HG03575 (cell line): ENCODE measurements at regions not wholly inside any gene's neighbourhood (a gene's known extent, or its start where the extent isn't known, plus 50 kb on each side); places are given as distances from the start of the nearest gene placed in this dataset.
"Not testable (repeated sequence)": the region's sequence is repeated elsewhere in the genome, so short reads cannot be mapped to it uniquely, and the experiment has no call there.

Experiments
- ATAC-seq: cut with Tn5 transposase; IDR thresholded peaks from one replicate; pipeline ENCODE4 v1.9.1; 2021; ENCODE audit not compliant: unreplicated experiment, insufficient number of reproducible peaks, low FRiP score; ENCODE audit errors: extremely low read depth

DNA sequence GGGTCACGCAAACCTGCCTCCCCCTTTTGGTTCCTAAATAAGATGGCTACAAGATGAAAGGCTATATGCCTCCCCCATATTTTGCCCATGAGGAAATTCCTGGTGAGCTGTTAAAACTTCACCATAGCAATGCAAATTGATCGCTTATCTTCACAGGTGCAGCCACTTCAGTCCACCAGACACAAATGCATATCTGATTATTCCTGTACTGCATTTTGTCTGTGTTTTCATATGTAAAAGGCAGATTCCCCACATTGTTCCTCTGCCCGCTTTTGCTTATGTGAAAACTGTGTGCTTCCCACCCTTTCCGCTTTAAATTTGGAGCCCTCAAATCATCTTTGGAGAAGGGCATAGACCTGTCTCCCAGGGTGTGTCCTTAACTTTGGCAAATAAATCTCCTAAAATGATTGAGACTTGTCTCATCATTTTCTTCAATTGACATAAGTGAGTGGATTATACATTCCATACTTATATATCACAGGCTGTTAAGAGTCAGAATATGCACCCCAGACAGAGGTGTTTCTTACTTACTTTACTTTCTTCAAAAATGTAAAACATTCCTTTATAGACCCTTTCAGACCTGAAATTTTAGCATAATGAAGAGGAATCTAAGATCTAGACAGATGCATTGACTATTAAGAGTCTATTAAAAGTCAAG, 116.4 kb downstream of the CASP12 start:
- ATAC-seq, result no peak

DNA sequence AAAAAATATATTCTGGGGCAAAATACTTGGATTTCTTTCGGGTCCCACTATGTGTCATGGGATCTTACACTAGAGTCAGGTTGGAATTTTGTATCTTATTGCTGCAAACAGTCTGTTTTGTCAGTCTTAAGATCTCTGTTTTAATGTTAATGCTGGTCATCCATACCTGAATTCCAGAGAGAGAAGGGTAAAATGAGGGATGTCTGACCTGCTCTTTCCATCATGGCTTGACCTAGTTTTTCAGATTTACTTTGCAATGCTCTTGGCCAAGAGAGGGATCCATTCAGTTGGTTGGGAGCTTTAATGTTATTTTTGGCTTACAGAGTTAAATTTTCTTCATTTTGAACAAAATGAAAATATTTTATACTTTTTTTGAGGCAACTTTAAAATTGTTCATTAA, 117.2 kb downstream of the CASP12 start:
- ATAC-seq, result no peak

DNA sequence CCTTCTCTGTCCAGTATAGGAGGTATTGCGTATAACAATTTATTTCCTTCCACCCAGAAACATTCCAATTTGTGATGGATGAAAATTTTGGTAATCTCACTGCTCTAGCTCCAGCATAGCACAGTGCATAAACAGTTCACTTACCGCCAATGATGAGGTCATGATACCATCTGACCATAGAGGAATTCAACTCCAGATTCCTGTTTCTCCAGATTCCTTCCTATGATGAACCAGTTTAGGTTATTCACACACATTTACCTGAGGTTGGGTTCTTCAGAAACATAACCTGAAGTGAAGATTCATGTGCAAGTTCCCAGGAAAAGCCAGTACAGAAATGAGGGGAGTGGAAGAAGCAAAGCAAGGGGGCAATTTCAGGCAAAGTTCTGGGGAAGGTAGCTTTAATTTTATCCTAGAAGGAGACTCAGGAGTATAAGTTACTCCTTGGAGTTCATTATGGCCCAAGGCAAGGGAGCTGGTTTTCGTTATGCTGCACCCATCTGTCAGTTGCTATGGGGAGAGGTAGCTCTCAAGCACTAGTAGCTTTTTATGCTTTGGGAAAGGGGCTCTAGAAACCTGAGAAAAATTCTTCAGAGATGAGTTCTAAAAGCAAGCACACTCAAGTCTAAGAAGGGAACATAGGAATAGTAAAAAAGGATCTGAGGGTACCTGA, 121.6 kb downstream of the CASP12 start:
- ATAC-seq, result no peak

DNA sequence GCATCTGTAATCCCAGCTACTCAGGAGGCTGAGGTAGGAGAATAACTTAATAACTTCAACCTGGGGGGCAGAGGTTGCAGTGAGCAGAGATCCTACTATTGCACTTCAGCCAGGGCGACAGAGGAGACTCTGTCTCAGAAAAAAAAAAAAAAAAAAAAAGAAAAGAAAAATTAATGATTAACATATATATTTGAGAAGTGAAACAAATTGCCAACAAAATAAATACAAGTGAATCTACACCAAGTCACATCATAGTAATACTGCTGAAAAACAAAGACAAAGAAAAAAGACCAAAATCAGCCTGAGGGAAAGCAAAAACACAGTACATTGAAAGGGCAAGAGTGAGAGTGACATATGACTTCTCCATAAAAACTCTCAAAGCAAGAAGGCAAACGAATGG, 123.7 kb downstream of the CASP12 start:
- no peak for ATAC-seq

DNA sequence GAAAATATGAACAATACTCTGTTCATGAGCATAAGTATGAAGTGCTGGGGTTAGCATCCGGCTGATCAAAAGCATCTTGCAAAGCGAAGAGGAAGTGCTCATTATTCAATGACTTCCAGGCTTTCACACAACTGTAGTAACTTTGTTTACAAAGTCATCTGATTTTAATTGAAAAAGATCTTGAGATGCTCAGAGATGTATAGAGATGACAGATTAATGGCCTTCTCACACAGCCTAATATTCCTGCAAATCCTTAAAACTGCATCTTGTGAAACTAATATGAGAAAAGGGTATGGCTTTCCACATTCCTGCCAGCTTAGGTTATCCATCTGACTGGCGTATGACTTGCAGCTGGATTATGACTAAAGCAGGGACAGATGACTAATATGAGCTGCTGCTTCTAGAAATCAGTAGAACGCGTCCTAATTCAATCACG, 125.4 kb downstream of the CASP12 start:
- ATAC-seq, result no peak

DNA sequence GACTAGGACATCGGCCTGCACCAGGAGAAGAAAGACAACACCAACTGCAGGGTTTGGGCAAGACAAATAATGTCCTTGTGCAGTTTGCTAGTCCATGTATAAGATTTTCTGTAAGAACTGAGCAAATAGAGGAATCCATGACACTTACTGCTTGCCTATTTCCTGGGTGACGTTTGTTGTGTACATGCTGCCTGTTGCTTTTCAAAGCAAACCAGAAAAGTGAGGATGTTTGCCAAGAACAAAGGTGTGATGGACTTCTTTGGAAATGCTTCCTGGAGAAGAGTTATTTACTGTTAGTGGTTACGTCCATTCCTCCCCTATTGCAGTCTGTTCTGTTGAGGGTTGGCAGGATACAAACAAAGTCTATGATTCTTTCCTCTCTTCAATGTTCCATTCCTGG, 126.5 kb downstream of the CASP12 start:
- ATAC-seq, result no peak

DNA sequence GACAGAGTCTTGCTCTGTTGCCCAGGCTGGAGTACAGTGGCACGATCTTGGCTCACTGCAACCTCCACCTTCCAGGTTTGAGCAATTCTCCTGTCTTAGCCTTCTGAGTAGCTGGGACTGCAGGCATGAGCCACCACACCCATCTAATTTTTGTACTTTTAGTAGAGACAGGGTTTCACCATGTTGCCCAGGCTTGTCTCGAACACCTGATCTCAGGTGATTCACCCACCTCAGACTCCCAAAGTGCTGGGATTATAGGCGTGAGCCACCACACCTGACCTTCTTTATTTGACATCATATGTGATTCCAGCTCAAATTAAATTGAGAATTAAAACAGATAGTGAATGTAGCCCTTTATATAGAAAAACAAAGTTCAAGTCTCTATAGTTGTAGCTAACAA, 127.2 kb downstream of the CASP12 start:
- ATAC-seq, result not testable (repeated sequence)

DNA sequence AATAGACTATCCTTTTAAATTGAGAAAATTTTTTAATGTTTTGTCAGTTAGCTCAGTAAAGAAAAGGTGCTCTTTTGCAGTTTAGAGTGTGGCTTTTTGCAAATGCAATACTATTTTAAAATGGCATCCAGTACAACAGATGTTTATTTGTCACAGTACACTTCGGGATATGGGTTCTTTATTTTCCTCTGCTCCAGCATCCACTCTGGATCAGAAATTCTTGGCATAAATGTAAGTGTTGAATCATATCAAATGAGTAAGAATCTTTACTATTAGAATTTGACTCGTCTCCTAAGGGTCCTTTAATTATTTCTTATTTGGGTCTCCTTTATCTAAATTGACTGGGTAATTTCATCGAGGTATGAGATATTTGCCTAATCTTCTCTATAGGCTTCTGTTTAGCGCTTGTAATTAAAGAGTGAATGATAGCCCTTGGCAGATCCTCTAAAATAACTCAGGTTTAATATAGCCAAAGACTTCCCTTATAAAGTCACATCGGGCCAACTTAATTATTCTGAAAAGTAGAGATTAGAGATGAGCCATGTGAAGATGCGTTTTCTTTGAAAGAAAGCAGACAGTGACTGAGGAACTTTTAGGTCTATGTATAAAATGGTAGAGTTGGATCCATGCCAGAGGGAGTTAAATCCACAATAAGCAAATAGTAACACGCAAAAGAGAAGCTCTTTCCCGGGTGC, 132.7 kb downstream of the CASP12 start:
- ATAC-seq, result no peak

DNA sequence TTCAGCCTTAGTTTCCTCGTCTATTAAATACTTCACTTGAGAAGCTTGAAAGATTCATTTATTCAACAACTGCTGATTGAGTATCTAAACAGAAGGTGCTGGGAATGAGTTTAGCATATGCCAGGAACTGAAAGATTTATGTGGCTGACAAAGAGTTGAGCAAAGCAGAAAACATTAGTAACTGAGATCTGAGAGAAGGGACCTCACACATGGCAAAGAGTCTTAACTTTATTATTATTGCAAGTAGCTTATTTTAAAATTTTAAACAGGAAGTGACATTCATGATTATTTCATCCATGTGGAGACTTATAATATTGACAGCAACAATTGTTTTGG, 133.6 kb downstream of the CASP12 start:
- no peak for ATAC-seq

DNA sequence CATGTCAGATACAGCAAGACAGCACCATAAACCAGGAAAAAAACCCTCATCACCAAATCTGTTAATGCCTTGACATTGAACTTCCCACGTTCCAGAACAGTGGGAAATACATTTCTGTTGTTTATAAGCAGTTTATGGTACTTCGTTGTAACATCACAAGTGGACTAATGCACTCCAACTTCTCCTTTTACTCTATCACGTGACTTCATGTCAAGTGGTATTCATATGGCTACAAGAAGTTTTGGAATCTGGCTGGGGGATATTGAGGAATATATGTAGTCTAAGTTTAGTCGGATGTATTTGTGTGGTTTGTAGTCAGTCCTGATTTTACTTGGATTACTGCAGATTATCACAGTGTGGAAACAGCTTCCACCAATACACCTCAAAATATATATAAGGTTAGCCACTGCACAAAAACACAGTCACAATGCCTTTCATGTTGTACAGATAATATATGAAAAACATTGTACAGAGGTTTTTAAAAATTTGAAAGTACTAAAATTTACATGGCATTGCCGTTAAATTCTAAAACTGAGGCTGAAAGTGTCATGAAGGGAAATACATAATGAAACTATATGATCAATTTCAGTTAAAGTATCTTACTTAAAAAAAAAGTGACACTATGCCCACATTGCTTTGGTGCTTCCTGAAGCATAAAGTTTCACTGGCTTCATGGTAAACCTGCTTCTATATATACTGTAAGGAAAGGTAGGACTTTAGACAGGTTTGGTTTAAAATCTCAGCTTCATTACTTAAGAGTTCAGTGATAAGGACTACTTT, 134.1 kb downstream of the CASP12 start:
- no peak for ATAC-seq

DNA sequence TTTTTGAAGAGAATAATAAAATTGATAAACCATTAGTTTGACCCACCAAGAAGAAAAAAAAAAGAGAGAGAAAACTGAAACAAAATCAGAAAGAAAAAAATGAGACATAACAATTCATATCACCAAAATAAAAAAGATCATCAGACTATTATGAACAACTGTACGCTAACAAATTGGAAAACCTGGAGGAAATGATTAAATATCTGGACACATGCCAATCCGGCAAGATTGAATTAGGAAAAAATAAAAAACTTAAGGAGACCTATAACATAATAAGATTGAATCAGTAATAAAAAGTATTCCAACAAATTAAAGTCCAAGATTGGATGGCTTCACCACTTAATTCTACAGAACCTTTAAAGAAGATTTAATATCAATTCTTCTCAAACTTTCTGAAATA, 136.7 kb downstream of the CASP12 start:
- no peak for ATAC-seq

DNA sequence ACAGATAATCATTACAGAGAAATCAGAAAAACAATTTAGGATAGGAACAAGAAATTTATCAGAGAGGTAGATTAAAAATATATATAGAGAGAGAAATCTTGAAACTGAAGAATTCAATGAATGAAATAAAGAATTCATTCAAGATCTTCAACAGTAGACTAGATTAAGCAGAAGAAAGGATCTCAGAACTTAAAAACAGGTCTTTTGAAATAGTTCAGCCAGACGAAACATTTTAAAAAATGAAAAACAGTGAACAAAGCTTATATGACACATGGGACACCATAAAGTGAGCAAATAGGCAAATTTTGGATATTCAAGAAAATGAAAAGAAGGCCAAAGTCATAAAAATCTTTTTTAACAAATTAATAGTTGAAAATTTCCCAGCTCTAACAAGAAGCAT, 138.8 kb downstream of the CASP12 start:
- ATAC-seq, result no peak

DNA sequence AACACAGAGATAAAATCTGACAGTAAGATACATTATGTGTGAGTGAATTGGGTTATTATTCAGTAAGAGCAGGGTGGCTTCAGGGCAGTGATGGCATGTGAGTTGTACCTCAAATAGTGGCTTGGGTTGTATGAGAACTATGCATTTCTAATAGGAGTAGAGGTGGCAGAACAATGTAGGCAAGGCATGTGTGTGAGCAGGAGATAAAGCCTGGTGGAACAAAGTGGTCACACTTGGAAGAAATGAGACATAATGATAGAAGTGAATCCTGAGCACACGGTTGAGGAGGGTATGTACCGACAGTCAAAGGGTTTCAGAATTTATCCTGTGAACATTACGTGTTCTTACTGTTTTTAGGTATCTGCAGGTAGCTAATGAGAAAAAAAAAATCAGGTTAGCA, 159.3 kb downstream of the CASP12 start:
- ATAC-seq, result no peak

DNA sequence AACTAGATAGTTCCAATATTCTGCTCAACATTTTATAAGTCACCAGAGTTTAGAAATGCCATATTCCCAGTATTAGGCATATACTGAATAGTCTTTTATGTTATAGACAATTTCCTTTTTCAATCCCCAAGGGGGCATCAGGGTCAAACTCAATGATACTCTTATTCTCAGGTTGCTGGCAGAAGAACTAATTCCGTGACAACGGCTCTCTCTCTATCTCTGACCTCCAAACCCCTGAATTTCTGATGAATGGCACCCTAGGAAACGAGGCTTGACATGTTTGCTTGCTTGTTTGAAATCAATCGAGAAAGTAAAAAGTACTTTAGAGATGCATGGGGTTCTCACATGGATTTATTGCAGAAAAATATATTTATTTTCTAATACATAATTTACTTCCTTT, 160.1 kb downstream of the CASP12 start:
- ATAC-seq, result no peak

DNA sequence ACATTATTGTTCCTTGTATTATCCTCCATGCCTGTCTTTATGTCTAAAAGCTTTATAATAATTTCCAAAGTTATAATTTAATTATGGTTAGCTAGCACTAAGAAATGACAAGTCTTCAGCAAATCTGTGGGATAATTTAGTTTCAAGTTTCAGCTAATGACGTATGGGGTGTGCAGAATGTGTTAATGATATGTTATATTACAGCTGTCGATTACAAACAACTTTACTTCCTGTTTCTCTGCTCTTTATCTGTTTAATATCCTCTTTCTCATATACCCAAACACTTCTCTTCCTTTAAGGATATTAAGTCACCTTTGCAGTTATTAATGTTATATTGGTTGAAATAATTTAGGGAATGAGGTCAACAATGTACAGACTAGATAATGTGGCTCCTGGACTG, 161.8 kb downstream of the CASP12 start:
- no peak for ATAC-seq

DNA sequence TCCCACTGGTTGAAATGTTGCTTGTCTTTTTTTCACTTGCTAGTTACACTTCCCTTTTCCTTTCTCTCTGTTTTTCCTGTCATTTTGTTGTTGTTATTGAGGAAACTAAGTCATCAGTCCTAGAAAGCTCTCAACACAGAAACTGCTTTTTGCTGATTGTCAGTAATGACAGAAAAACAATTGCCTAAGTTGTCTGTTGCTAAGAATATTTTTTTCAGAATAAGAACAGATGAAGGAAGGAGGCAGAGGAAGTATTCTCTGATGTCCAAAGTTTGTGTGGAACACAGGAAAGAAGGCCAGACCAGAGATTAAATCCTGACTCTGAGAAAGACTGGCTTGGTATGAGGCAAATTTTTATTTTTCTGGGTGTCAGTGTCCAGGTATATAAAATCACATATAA, 163.3 kb downstream of the CASP12 start:
- no peak for ATAC-seq

DNA sequence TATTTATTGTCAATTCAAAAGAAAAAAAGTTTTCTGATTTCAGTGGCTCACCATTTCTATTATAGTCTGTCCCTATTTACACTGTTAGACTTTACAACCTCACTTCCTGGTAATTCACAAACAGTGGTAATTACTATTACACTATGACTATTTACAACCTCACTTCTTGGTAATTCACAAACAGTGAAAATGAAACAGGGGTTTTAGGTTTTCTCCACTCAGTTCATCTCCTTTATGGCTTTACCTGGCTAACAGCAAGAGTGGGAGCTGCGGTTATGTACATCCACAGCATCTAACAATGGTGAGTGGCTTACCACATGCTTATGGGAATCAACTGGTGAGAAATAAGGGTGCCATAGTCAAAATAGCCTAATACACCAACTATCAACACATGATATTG, 166.4 kb downstream of the CASP12 start:
- ATAC-seq, result no peak

DNA sequence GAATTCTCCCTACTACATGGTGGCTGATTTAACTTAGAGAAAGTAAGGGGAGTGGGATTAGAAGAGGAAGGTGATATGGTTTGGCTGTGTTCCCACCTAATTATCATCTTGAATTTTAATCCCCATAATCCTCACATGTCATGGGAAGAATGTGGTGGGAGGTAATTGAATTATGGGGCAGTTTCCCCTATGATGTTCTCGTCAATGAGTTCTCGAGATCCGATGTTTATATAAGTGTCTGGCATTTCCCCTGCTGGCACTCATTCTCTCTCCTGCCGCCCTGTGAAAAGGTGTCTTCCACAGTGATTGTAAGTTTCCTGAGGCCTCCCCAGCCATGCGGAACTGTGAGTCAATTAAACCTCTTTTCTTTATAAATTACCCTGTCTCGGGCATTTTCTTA, 169.3 kb downstream of the CASP12 start:
- no peak for ATAC-seq

DNA sequence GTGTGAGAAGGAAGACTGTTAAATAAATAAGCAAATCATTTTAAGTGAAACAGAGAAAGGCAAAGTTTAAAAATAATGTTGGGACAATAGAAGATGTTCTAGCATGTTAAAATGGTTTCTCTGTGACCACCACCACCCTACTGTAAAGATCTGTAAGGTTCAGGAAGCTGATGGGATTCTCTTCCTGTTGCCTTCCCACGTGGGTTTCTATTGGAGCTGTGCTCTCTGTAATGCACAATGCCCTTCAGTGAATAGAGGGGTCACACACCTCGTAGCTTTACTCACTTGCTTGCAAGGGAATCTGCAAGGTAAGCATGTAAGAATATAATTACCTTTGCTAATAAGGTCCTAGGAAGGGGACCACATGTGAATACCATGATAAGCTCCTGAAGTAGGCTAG, 170.5 kb downstream of the CASP12 start:
- no peak for ATAC-seq

DNA sequence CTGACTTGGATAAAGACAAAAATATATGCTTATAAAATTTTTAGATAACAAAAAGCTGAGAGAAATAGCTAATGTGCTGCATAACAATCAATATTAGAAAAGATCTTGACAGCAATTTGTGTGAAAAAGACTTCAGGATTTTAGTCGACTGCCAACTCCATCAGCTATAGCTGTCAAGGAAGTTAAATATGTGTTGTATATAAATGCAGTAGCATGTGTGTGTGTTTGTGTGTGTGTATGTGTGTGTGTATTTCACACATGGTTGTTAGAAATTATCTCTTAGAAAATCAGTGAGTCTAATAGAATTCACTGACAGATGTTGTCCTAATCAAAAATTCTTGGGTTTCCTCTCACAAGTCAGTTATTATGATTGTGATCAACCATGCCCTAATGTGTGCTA, 171.2 kb downstream of the CASP12 start:
- ATAC-seq, result no peak
